ENCODE measurements at regions not wholly inside any gene's neighbourhood (a gene's known extent, or its start where the extent isn't known, plus 50 kb on each side); places are given as distances from the start of the nearest gene placed in this dataset.

DNA sequence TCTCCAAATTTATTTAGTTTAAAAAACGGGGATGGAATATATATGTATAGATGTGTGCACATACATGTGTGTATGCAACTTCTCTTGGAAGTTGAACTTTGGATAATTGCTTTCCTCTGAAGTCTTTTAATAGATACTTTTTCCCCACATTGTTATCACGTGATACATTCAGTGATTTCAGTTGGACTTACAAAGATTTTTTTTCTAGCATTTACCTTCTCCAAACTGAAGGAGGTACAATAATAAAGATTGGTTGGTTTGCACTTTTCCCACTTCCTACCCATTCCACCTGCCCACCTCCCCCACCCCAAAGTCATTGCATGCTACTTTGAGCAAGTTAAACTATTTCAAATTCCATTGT lies 206.1 kb upstream of the FSHR start:
- no peak overlapping the region for H3K4me2 ChIP-seq (ENCODE audit: insufficient read depth, insufficient read length, low read length)

More for the DNA sequence above, 206.1 kb upstream of the FSHR start:
- H2BK12ac ChIP-seq (ENCODE audit: insufficient read length, low read depth, low read length) = no peak overlapping the region
- peaks cover 0 to 15% (median 2%) of the 10 kb centered on the region in 3 experiments; a peak in 4 of 7 replicates for H3K36me3 Mint-ChIP-seq (ENCODE audit: insufficient read depth in 1 of 3, low read depth in 3 of 3)
- no peak overlapping the region for H2BK15ac ChIP-seq (ENCODE audit: low read depth, low read length)
- no peak overlapping the region for H3K56ac ChIP-seq (ENCODE audit: insufficient read length, low read depth, low read length)
- H3K18ac ChIP-seq (ENCODE audit: insufficient read length, low read depth, low read length) = no peak overlapping the region
- H3K27me3 Mint-ChIP-seq (ENCODE audit: low read depth) = no peaks in the 10 kb centered on the region
- H4K8ac ChIP-seq (replicated peaks; ENCODE audit: insufficient read length, low read depth, low read length) = no peak overlapping the region
- no peaks in the 10 kb centered on the region for H3K23me2 ChIP-seq (ENCODE audit: insufficient read length, low read depth, low read length, poor library complexity, severe bottlenecking)
- no peaks in the 10 kb centered on the region for H3K79me2 ChIP-seq (ENCODE audit: insufficient read depth, low read length)
- H3K23ac ChIP-seq (ENCODE audit: insufficient read length, low read depth, low read length) = no peak overlapping the region
- H2BK120ac ChIP-seq (ENCODE audit: low read depth, low read length, poor library complexity, severe bottlenecking) = no peak overlapping the region
- H3K14ac ChIP-seq (ENCODE audit: insufficient read depth, low read length) = no peak overlapping the region
- peaks cover 6 to 7% of the 10 kb centered on the region in 2 experiments; a peak in 2 of 5 replicates for H3K9me3 Mint-ChIP-seq
- no peaks in the 10 kb centered on the region for H4K20me1 ChIP-seq (ENCODE audit: control insufficient read depth, insufficient read depth, insufficient read length)
- H3K4me1 ChIP-seq (ENCODE audit: insufficient read depth, low read length) = no peaks in the 10 kb centered on the region
- peak overlapping the region in 1 of 2 experiments; percentile 49; a peak in 1 of 5 replicates for H3K4me3 Mint-ChIP-seq
- H3K79me1 ChIP-seq (ENCODE audit: insufficient read depth, low read depth, low read length, poor library complexity, severe bottlenecking) = no peaks in the 10 kb centered on the region
- H3T11ph ChIP-seq (ENCODE audit: low read length) = no peak overlapping the region
- H3K9me3 ChIP-seq (ENCODE audit: control insufficient read depth, low read depth, low read length) = no peaks in the 10 kb centered on the region
- no peak overlapping the region for H2AK5ac ChIP-seq (ENCODE audit: insufficient read length, low read length)
- H4K91ac ChIP-seq (ENCODE audit: insufficient read length, low read depth, low read length) = no peak overlapping the region
- H2BK5ac ChIP-seq (ENCODE audit: insufficient read length, low read length) = no peak overlapping the region
- TF ChIP-seq, protein P1, sequence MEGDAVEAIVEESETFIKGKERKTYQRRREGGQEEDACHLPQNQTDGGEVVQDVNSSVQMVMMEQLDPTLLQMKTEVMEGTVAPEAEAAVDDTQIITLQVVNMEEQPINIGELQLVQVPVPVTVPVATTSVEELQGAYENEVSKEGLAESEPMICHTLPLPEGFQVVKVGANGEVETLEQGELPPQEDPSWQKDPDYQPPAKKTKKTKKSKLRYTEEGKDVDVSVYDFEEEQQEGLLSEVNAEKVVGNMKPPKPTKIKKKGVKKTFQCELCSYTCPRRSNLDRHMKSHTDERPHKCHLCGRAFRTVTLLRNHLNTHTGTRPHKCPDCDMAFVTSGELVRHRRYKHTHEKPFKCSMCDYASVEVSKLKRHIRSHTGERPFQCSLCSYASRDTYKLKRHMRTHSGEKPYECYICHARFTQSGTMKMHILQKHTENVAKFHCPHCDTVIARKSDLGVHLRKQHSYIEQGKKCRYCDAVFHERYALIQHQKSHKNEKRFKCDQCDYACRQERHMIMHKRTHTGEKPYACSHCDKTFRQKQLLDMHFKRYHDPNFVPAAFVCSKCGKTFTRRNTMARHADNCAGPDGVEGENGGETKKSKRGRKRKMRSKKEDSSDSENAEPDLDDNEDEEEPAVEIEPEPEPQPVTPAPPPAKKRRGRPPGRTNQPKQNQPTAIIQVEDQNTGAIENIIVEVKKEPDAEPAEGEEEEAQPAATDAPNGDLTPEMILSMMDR (conservative IDR thresholded peaks at IDR 0.05) = no peak
- no peak overlapping the region for H4K5ac ChIP-seq (ENCODE audit: insufficient read length, low read depth, low read length)
- H3K9ac ChIP-seq (ENCODE audit: extremely low read depth, insufficient read length, low read length) = no peak overlapping the region
- peak overlapping the region in 2 of 3 experiments; percentile 56 to 74; a peak in 4 of 7 replicates for H3K27ac Mint-ChIP-seq
- H3K27me3 ChIP-seq (ENCODE audit: insufficient read depth, low read length) = no peaks in the 10 kb centered on the region
- no peak for DNase-seq
- no peak overlapping the region for H3K4ac ChIP-seq (ENCODE audit: low read depth, low read length)
- H3K27ac ChIP-seq (ENCODE audit: insufficient read length, low read depth, low read length) = no peak overlapping the region
- no peak overlapping the region for H2AFZ ChIP-seq (ENCODE audit: low read length)
- no CpG with 5 or more reads among the region's 2 CpGs for WGBS (ENCODE audit: extremely low coverage, insufficient read length, low lambda C conversion rate)
- H3K4me1 Mint-ChIP-seq = peaks cover 22 to 30% of the 10 kb centered on the region in 2 experiments
- no peak overlapping the region for H2BK20ac ChIP-seq (ENCODE audit: low read depth, low read length, poor library complexity, severe bottlenecking)
